SK-N-SH treated with all-trans-retinoic acid at 6 μM for 48 hours (cell line): ENCODE measurements at regions not wholly inside any gene's neighbourhood (a gene's known extent, or its start where the extent isn't known, plus 50 kb on each side); places are given as distances from the start of the nearest gene placed in this dataset.
A peak's percentile ranks its signal among the peaks of the same experiment; 100 is the strongest.

Experiments used
- ATAC-seq: fragments of 200-7000 bp; cut with Tn5 transposase; 3 replicates; pipeline ENCODE4 v1.9.1; 2020; ENCODE audit warnings: mild to moderate bottlenecking, moderate library complexity
- BACH2 ChIP-seq: fragments of 250-450 bp; sonication (Bioruptor Pico); IDR thresholded peaks from 2 replicates; pipeline ENCODE4 v1.9.0; 2021; ENCODE audit warnings: mild to moderate bottlenecking, borderline replicate concordance
- CSDC2 ChIP-seq: fragments of 250-450 bp; sonication (Bioruptor Pico); IDR thresholded peaks from 2 replicates; pipeline ENCODE4 v1.5.0; 2020; ENCODE audit warnings: mild to moderate bottlenecking, moderate library complexity
- ESRRG ChIP-seq: fragments of 250-450 bp; sonication (Bioruptor Pico); IDR thresholded peaks from 2 replicates; pipeline ENCODE4 v1.6.1; 2021; ENCODE audit warnings: mild to moderate bottlenecking
- GLIS3 ChIP-seq: fragments of 250-450 bp; sonication (Bioruptor Pico); IDR thresholded peaks from 2 replicates; pipeline ENCODE4 v1.5.0; 2020; ENCODE audit warnings: mild to moderate bottlenecking, moderate library complexity
- ISL1 ChIP-seq: fragments of 250-450 bp; sonication (Bioruptor Pico); IDR thresholded peaks from 2 replicates; pipeline ENCODE4 v2.1.2; 2022; ENCODE audit warnings: mild to moderate bottlenecking, moderate library complexity
- PPARA ChIP-seq: fragments of 250-450 bp; sonication (Bioruptor Pico); IDR thresholded peaks from 2 replicates; pipeline ENCODE4 v1.5.0; 2020; ENCODE audit warnings: mild to moderate bottlenecking, borderline replicate concordance
- RARB ChIP-seq: fragments of 250-450 bp; sonication (Bioruptor Pico); IDR thresholded peaks from 2 replicates; pipeline ENCODE4 v1.8.0; 2021; ENCODE audit warnings: mild to moderate bottlenecking, moderate library complexity
- SNAI2 ChIP-seq: fragments of 250-450 bp; sonication (Bioruptor Pico); IDR thresholded peaks from 2 replicates; pipeline ENCODE4 v1.5.0; 2020; ENCODE audit warnings: mild to moderate bottlenecking, moderate library complexity
- TCF4 ChIP-seq: fragments of 250-450 bp; sonication (Bioruptor Pico); IDR thresholded peaks from 2 replicates; pipeline ENCODE4 v1.8.0; 2021; ENCODE audit warnings: mild to moderate bottlenecking, moderate library complexity, borderline replicate concordance
- ZC3H10 ChIP-seq: fragments of 250-450 bp; sonication (Bioruptor Pico); IDR thresholded peaks from 2 replicates; pipeline ENCODE4 v1.5.1; 2021; ENCODE audit warnings: mild to moderate bottlenecking, moderate library complexity
- ZFP3 ChIP-seq: fragments of 250-450 bp; sonication (Bioruptor Pico); IDR thresholded peaks from 2 replicates; pipeline ENCODE4 v1.5.0; 2020; ENCODE audit warnings: mild to moderate bottlenecking, moderate library complexity
- ZNF565 ChIP-seq: fragments of 450-650 bp; formaldehyde crosslinking; conservative IDR thresholded peaks from 2 replicates; pipeline ENCODE4 v1.5.0; 2020; ENCODE audit warnings: low read depth, mild to moderate bottlenecking, moderate library complexity
- ZNF70 ChIP-seq: fragments of 450-650 bp; formaldehyde crosslinking; IDR thresholded peaks from 2 replicates; pipeline ENCODE4 v1.5.0; 2020; ENCODE audit warnings: mild to moderate bottlenecking, moderate library complexity
- ZNF8 ChIP-seq: fragments of 450-650 bp; formaldehyde crosslinking; IDR thresholded peaks from 2 replicates; pipeline ENCODE4 v1.5.0; 2020; ENCODE audit warnings: mild to moderate bottlenecking, moderate library complexity
- TF ChIP-seq, protein P1 (sequence below): fragments of 250-450 bp; sonication (Bioruptor Pico); IDR thresholded peaks from 2 replicates; pipeline ENCODE4 v1.5.1; 2020; ENCODE audit warnings: low read depth, mild to moderate bottlenecking, moderate library complexity
- TF ChIP-seq, protein P2 (sequence below): fragments of 250-450 bp; sonication (Bioruptor Pico); IDR thresholded peaks from 2 replicates; pipeline ENCODE4 v1.5.1; 2021; ENCODE audit warnings: mild to moderate bottlenecking, moderate library complexity
- TF ChIP-seq, protein P3 (sequence below): fragments of 250-450 bp; sonication (Bioruptor Pico); IDR thresholded peaks from 2 replicates; pipeline ENCODE4 v1.8.0; 2020; ENCODE audit warnings: mild to moderate bottlenecking, moderate library complexity, borderline replicate concordance
- TF ChIP-seq, protein P4 (sequence below): fragments of 250-450 bp; sonication (Bioruptor Pico); IDR thresholded peaks from 2 replicates; pipeline ENCODE4 v1.5.0; 2020; ENCODE audit warnings: mild to moderate bottlenecking, moderate library complexity
- TF ChIP-seq, protein P5 (sequence below): fragments of 250-450 bp; sonication (Bioruptor Pico); IDR thresholded peaks from 2 replicates; pipeline ENCODE4 v1.8.0; 2021; ENCODE audit warnings: low read depth, mild to moderate bottlenecking, moderate library complexity, borderline replicate concordance

DNA sequence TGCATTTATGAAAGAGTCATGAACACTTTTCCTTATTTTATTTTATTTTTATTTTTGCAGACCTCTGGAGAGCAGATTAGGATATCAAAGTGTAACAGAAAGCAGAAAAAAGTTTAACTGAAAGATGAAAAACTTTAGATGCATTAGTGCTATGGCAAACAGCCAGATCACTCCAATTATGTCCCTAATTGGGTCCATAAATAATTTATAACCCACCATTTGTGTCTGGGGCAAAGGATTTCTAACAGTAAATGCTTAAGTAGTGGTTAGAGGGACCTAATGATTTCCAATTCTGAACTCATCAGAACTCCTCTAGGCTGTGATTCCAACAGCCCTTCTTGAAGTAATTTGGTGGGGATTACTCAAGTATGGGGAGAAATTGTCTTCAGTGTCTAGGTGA lies 93.7 kb upstream of the PROKR2 start:
- no peak for TF ChIP-seq PPARA
- no peak for TF ChIP-seq ZNF70 (CRISPR knock-in tag)
- 0 out of 2 replicates have a peak, but pooled peaks have one; percentile 25 for TF ChIP-seq TCF4
- no peak for ATAC-seq

DNA sequence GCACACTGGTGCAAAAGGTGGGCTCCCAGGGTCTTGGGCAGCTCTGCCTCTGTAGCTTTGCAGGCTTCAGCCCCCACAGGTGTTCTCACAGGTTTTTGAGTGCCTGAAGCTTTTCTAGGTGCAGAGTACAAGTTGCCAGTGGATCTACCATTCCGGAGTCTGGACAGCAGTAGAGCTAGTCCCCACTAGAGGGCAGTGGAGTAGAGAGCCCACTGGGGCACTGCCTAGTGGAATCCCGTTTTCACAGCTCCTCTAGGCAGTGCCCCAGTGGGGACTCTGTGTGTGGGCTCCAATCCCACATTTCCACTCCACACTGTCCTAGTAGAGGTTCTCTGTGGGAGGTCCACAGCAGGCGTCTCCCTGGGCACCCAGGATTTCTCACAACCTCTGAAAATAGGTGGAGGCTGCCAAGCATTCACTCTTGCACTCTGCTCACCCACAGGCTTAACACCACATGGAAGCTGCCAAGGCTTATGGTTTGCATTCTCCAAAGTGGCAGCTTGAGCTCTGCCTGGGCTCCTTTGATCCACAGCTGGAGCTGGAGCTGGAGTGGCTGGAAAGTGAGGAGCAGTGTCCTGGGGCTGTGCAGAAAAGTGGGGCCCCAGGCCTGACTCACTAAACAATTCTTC lies 86.3 kb upstream of the PROKR2 start:
- peak; percentile 88 for ATAC-seq

DNA sequence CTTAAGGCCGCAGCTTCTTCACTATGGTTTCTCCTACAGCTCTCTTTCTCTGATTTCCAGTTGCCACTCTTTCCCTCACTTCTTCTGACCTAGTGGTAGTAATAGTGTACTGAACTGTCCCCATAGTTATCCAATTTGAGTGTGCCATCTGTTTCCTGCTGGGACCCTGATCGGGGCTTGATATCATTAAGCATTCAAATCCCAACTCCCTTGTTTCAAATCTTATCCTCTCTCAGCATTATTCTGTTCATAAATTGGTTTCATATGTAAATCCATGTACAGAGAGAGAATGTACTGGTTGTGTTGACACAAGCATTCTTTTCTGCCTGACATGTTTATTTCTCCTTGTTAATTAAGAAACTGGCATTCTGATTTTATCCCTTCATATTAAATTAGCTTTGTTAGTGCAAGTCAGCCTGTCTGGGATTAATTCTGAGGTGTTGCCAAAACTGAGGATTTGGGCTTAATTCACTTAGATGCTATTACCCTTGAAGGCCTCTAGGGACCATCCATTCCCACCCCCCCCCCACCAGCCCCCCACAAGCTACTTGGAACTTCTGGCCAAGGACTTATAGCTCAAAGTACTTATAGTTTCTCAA lies 84.6 kb upstream of the PROKR2 start:
- ATAC-seq, result no peak
- TF ChIP-seq TCF4 (peak; percentile 68; the same call in 1 of the 2 replicates), PPARA (no peak)

More for the DNA sequence above, 86.3 kb upstream of the PROKR2 start:
- TF ChIP-seq ZC3H10 (CRISPR knock-in tag) (no peak), SNAI2 (CRISPR knock-in tag) (no peak), ZNF565 (no peak), CSDC2 (CRISPR knock-in tag) (no peak), PPARA (no peak), TCF4 (no peak), ZNF8 (no peak)

DNA sequence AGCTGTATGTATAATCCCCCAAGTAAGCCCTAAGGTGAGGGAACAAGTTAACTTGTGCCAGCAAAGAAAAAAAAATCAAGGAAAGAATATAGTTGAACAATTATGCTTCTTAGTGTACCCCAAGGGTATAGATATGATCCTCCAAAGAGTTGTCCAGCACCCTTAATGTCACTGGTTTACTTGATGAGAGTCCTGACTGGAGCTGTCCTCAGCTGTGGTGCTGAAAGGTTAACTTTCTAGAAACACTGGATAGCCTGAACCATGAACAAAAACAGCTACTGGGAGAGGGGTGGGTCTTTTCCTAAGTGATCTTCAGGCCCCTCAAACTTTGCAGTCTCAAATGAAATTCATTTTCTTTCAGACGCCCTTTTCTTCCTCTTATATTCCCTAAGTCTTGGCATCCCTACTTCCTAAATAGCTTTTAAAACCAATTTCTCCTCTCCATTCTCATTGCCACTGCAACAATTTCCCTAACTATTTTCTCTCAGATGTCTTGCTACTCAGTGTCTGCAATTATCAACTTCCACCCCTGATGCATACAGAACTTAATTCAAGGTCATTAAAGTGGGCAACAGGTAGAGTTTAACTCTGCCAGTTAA lies 83.5 kb upstream of the PROKR2 start:
- no peak for ATAC-seq
- TF ChIP-seq ZC3H10 (CRISPR knock-in tag) (no peak), ZNF8 (no peak), ISL1 (CRISPR knock-in tag) (no peak), ZNF565 (no peak), CSDC2 (CRISPR knock-in tag) (no peak), RARB (CRISPR knock-in tag) (no peak), BACH2 (CRISPR knock-in tag) (no peak), ZFP3 (CRISPR knock-in tag) (no peak), GLIS3 (no peak), SNAI2 (CRISPR knock-in tag) (no peak), TCF4 (no peak), ESRRG (no peak), ZNF70 (CRISPR knock-in tag) (no peak), PPARA (no peak)
- TF ChIP-seq, protein P1, sequence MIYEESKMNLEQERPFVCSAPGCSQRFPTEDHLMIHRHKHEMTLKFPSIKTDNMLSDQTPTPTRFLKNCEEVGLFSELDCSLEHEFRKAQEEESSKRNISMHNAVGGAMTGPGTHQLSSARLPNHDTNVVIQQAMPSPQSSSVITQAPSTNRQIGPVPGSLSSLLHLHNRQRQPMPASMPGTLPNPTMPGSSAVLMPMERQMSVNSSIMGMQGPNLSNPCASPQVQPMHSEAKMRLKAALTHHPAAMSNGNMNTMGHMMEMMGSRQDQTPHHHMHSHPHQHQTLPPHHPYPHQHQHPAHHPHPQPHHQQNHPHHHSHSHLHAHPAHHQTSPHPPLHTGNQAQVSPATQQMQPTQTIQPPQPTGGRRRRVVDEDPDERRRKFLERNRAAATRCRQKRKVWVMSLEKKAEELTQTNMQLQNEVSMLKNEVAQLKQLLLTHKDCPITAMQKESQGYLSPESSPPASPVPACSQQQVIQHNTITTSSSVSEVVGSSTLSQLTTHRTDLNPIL (CRISPR knock-in tag), result no peak
- TF ChIP-seq, protein P2, sequence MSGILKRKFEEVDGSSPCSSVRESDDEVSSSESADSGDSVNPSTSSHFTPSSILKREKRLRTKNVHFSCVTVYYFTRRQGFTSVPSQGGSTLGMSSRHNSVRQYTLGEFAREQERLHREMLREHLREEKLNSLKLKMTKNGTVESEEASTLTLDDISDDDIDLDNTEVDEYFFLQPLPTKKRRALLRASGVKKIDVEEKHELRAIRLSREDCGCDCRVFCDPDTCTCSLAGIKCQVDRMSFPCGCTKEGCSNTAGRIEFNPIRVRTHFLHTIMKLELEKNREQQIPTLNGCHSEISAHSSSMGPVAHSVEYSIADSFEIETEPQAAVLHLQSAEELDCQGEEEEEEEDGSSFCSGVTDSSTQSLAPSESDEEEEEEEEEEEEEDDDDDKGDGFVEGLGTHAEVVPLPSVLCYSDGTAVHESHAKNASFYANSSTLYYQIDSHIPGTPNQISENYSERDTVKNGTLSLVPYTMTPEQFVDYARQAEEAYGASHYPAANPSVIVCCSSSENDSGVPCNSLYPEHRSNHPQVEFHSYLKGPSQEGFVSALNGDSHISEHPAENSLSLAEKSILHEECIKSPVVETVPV (CRISPR knock-in tag), result no peak
- TF ChIP-seq, protein P3, sequence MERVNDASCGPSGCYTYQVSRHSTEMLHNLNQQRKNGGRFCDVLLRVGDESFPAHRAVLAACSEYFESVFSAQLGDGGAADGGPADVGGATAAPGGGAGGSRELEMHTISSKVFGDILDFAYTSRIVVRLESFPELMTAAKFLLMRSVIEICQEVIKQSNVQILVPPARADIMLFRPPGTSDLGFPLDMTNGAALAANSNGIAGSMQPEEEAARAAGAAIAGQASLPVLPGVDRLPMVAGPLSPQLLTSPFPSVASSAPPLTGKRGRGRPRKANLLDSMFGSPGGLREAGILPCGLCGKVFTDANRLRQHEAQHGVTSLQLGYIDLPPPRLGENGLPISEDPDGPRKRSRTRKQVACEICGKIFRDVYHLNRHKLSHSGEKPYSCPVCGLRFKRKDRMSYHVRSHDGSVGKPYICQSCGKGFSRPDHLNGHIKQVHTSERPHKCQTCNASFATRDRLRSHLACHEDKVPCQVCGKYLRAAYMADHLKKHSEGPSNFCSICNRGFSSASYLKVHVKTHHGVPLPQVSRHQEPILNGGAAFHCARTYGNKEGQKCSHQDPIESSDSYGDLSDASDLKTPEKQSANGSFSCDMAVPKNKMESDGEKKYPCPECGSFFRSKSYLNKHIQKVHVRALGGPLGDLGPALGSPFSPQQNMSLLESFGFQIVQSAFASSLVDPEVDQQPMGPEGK (CRISPR knock-in tag), result no peak
- TF ChIP-seq, protein P4, sequence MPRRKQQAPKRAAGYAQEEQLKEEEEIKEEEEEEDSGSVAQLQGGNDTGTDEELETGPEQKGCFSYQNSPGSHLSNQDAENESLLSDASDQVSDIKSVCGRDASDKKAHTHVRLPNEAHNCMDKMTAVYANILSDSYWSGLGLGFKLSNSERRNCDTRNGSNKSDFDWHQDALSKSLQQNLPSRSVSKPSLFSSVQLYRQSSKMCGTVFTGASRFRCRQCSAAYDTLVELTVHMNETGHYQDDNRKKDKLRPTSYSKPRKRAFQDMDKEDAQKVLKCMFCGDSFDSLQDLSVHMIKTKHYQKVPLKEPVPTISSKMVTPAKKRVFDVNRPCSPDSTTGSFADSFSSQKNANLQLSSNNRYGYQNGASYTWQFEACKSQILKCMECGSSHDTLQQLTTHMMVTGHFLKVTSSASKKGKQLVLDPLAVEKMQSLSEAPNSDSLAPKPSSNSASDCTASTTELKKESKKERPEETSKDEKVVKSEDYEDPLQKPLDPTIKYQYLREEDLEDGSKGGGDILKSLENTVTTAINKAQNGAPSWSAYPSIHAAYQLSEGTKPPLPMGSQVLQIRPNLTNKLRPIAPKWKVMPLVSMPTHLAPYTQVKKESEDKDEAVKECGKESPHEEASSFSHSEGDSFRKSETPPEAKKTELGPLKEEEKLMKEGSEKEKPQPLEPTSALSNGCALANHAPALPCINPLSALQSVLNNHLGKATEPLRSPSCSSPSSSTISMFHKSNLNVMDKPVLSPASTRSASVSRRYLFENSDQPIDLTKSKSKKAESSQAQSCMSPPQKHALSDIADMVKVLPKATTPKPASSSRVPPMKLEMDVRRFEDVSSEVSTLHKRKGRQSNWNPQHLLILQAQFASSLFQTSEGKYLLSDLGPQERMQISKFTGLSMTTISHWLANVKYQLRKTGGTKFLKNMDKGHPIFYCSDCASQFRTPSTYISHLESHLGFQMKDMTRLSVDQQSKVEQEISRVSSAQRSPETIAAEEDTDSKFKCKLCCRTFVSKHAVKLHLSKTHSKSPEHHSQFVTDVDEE, result no peak; the same call in 1 of the 2 replicates
- TF ChIP-seq, protein P5, sequence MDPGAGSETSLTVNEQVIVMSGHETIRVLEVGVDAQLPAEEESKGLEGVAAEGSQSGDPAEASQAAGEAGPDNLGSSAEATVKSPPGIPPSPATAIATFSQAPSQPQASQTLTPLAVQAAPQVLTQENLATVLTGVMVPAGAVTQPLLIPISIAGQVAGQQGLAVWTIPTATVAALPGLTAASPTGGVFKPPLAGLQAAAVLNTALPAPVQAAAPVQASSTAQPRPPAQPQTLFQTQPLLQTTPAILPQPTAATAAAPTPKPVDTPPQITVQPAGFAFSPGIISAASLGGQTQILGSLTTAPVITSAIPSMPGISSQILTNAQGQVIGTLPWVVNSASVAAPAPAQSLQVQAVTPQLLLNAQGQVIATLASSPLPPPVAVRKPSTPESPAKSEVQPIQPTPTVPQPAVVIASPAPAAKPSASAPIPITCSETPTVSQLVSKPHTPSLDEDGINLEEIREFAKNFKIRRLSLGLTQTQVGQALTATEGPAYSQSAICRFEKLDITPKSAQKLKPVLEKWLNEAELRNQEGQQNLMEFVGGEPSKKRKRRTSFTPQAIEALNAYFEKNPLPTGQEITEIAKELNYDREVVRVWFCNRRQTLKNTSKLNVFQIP (CRISPR knock-in tag), result no peak
